Activated CD4-positive, alpha-beta T cell treated with anti-CD3 and anti-CD28 coated beads for 4 hours (primary cell): ENCODE measurements at regions not wholly inside any gene's neighbourhood (a gene's known extent, or its start where the extent isn't known, plus 50 kb on each side); places are given as distances from the start of the nearest gene placed in this dataset.
"Not testable (repeated sequence)": the region's sequence is repeated elsewhere in the genome, so short reads cannot be mapped to it uniquely, and the experiment has no call there.

ENCODE experiments used
- DNase-seq, 2 donors: peaks; one replicate each; pipeline ENCODE4 v3.0.0-alpha.2; 2020

- no peak for DNase-seq
Measured at GRCh38 chr3:181929501-181929900, 217.8 kb downstream of the SOX2 start.

DNA sequence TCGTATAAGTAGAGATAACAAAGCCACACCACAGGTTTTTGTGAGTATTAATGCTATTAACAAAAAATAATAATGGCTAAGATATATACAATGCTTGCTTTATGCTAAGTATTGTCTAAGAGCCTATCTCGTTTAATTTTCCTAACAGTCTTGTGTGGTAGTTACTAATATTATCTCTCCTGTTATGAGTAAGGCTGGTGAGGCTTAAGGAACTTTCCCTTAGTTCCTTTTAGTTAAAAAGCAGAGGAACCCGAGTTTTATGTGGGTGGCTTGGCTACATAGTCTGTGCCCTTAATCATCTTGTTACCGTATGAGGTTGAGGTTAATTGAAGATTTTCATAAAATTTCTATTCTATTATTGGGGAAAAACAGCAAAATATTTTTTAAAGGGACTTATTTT is 218.4 kb downstream of the SOX2 start:
- DNase-seq: no peak

DNA sequence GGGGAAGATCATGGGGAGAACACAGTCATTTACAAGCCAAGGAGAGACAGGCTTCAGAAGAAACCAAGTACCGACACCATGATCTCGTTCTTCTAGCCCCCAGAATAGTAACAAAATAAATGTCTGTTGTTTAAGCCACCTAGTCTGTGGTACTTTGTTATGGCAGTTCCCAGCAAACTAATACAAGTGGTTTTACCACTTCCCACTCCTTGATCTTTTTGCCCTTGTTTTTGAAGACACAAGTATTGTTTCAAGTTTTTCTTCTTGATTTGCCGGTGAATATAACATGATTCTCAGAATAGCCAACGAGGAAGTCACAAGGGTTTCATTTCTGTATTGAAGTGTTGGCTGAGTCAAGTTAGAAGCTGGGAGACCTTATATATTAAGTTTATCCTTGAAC is 220.3 kb downstream of the SOX2 start:
- DNase-seq: no peak

GRCh38 chr3:181933052-181933618 is 221.4 kb downstream of the SOX2 start:
- no peak for DNase-seq

DNA sequence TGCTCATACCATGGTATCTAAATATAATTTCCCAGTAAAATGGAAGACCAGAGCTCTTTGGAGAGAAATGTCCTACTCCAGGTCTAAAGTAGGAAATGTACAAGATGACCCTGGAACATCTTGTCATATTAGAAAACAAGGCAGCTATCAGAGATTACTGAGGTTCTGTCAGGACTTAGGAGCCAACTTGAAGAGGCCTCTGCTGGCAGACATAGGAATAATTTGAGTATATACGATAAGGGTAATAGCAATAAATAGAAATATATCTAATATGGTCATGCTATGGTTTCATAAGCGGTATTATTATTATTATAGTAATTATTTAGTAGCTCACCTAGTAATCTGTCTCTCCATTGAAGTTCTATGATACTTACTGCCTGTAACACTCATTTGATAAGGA is 224.2 kb downstream of the SOX2 start:
- DNase-seq: no peak

DNA sequence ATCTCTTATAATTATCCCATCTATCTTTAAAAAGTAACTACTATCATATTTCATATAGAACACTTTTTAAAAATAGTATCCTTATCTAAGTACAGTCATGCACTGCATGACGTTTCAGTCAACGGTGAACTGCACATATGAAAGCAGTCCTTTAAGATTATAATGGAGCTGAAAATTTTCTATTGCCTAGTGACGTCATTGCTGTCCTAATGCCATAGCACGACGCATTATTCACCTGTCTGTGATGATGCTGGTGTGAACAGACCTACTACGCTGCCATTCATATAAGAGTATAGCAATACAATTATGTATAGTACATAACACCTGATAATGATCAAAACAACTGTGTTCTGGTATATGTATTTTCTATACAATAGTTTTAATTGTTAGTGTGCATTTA is 225.0 kb downstream of the SOX2 start:
- DNase-seq: no peak

GRCh38 chr3:181938580-181938979 is 226.9 kb downstream of the SOX2 start:
- not testable (repeated sequence) for DNase-seq

DNA sequence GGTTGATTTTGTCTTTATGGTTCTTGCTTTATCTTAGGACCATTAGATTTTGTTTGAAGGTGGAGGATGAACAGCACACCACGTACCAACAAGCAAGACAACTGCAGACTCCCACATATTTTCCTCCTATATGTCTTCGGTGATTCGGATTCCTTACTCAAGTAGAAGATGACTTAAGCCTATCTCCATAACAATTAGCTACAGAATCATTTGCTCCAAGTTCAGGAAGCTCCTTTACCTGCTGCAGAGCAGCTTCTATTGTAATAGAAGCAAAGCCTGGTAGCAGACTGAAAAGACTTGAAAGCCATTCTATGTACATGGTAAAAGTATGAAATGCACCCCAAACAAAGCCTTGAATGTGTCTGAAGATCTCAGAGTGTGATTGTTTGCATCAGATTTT is 229.0 kb downstream of the SOX2 start:
- DNase-seq: no peak

DNA sequence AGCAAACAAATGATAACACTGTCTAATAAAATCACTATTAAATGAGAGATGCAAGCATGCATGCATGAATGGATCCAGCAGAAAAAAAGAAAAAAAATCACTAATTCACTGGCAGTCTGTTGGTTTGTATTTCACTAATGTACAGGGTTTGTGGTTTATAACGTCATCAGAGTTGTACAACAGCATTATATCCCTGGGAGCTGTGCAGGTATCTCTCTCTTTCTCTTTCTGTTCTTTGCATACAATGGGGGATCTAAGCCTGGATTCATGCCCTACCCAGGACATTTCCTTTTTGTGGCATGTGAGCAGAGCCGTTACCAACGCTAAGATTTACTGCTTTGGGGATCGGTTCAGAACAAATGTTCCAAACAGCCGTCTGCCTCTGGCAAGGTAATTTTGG is 229.5 kb downstream of the SOX2 start:
- no peak for DNase-seq

DNA sequence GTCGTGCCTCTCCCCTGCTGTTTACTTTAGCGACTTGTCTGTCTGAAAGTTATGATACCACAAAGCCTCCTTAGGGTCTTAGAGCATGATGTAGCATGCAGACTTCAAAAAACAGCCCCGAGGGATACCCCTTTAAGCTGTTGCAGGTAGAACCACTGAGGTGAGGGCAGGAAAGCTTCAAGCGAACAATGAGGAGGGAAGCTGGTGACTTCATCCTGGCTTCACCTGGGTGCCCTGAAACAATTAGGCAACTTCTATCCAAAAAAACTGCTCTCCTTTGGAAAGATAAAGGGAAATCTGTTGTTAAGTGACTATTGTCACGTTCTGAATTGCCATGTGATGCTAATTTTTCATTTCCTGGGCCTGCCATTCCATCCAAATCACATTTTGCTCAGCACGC is 231.6 kb downstream of the SOX2 start:
- DNase-seq: no peak

DNA sequence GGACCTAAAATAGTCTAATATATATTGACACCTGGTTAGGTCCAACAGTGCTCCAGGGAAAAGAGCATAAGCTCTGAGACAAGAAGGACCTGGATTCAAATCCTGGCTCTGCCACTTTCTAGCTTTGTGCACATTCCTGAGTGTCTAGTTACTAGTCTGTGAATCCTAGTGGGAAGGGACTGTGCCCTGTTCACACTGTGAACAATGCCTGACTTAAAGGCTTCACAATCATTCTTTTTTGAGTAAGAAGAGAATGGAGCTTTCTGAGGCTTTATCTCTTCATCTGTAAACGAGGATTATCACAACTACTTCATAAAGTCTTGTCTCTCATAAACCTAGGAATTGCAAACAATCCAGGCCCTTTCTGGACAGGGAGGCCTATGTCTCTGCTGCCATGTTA is 235.9 kb downstream of the SOX2 start:
- no peak for DNase-seq

DNA sequence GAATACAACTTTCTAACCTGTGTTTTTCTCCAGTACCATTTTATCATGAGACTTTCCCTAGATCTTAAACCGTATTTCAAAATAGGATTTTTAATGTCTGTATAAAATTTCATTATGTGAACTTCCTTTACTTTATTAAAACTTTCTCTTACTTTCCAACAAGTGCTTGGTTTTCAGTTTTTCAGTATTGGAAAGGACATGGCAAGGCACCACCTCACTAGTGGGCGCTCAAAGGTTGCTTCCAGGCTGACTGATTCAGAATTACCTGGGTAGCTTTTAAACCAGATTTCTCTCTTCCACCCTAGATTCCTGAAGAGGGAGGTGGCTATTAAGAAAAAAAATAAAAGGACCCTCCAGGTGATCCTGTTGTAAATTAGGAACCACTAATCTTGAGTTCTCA is 236.6 kb downstream of the SOX2 start:
- DNase-seq: no peak

DNA sequence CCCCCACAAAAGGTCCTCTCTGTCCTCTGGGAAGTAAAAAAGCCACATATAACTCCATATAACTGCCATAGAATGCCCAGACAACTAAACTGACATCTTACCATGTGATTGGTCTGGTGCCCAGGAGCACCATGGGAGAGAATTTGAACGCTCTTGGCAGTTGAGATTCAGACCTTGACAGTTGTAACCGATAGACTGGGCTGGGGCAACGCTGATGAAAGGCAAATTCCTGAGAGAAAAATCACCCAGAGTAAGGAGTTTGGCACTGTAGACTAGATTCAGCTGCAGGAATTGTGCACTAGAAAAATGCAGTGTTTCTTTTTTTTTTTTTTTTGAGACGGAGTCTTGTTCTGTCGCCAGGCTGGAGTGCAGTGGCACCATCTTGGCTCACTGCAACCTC is 240.5 kb downstream of the SOX2 start:
- no peak for DNase-seq

- DNase-seq: no peak
Measured at GRCh38 chr3:181952929-181953328, 241.2 kb downstream of the SOX2 start.

DNA sequence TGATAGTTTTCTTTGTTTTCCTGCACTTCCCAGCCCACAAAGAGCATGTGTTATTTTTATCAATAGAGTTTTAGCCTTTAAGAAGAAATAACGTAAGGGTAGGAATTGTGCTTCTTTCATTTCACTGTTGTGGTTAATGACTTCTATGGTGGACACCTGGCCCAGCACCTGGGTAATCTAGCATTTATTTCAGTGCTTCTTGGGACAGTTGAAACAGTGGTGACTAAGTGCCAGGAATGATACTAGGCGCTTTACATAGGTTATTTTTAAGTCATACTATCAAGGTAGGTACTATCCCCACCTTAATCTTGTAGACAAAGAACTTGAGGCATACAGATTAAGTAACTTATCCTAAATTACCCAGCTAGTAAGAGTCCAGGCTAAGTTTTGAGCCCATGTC is 243.8 kb downstream of the SOX2 start:
- no peak for DNase-seq

DNA sequence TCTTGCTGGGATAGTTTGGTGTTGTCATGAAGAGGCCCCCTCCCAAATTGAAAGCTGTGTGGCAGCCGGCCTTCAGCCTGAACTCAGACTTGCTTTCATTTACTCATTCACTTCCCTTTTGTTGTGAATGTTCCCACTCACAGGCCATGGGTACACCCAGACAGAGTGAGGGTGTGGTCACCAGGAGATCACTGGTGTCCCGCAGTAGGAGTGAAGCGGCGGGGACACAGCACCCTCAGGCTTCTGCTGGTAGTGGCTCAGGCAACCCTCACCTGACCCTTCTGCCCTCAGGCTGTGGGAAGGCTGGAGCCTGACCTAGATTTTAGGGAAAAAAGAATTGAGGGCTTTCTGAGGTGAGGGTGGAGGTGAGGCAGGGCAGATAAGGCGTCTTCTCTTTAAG is 244.4 kb downstream of the SOX2 start:
- DNase-seq: no peak

DNA sequence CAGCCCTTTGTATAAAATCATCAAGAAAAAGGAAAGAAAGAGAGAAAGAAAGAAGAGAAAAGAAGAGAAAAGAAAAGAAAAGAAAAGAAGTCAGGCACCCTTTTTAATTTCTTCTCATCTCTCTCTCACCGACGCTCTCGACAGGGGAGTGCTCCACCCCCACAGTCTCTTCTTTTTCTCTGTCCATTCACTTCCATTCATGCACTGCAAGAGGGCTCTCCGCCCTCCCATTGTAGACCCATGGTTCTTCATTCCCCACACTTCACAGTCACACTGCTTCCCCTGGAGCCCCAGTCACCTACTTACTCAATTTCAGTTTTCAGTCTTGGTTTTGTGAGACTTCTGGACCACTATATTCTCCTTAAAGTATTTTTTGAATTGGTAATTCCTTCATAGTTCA is 254.7 kb downstream of the SOX2 start:
- DNase-seq: no peak

- no peak for DNase-seq
Measured at GRCh38 chr3:181969925-181970324, 258.2 kb downstream of the SOX2 start.

GRCh38 chr3:181971424-181971823 is 259.7 kb downstream of the SOX2 start:
- DNase-seq: no peak

DNA sequence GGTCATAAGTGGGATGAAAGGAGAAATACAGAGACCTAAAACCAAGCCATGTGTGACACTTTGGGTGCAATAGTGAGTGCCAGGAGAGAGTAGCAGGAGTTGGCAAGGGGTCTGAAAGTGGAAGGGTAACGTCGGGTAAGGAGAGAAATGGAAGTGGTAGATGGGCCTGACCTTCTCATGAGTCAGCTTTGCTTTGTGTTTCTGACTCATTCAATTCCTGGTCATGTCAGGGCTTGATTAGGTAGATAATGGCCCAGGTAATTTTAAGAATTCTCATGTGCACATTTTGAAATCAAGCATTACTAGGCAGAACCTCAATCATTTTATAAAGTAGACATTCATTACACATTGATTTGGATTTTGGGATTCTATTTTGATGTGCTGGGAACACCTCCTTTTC is 262.5 kb downstream of the SOX2 start:
- no peak for DNase-seq

DNA sequence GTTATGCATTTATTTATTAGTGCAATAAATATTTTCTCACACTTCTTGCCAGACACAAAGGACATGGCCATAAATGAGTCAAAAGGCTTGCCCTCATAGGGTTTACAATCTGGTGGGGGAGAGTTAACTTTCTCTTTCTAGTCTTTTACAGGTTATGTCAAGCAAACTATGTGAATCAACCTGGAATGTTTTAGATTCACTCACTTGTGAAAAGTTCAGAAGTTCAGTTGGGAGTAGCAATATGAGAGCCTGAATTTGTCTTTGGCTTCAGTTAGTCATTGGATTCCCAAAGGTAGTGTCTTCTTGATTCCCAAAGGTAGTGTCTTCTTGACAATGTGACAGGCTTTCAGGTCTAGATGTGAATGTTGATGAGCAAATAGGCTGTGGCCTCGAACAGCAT is 264.8 kb downstream of the SOX2 start:
- no peak for DNase-seq

DNA sequence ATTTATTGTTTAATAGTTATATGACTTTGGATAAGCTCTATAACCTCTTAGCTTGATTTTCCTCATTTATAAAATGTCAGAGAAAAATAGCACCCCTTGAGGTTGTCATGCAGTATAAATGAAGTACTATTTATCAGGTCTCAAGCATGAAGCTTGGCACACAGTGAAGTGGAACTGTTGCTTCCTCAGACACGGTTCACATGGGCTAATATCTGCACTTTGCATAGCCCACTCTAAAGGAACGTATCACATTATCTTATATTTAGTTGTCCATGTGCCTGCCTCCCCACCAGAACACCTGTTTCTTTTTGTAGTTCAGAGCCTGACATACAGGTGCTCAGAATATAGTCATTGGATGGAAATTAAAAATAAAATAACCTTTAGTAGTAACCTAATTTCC is 273.7 kb downstream of the SOX2 start:
- DNase-seq: no peak

GRCh38 chr3:181987736-181988135 is 276.0 kb downstream of the SOX2 start:
- no peak for DNase-seq

DNA sequence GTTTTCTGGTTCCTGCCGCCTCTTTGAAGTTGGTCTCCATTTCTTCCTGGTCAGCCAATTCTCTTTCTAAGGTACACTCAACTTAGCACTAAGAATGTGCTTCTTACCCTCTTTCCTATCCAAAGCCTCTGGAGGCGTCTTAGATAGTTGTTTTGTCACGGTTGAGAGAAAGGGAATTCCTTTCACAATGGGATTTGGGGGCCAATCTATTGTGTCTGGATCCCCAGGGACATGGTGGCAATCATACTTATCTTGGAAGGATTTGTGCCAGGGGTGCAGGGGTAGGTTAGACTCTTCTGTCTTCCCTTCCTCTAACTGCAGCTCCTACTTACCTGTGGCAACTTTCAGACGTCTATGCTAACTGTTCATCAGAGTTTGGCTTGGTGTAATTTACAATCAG is 287.1 kb downstream of the SOX2 start:
- no peak for DNase-seq

DNA sequence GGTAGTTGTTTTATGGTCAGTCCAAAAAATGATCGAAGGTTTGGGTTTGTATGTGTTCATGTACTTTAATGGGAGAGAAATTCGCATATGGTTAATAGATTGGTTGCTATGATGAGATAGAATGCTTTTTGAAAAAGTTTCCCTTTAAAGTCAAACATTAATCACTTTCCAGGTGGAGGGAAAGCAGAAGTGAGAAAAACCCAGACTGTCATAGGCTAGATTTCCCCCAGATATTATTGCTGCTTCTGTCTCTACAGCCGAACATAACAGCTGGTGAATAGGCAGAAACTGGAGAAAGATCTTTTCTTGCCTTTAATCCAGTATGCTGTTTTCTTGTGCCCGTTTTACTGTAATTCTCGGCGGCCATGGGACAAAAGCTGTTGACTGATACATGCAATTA is 287.6 kb downstream of the SOX2 start:
- no peak for DNase-seq

GRCh38 chr3:182000447-182000846 is 288.7 kb downstream of the SOX2 start:
- no peak for DNase-seq
